Cardiac muscle cell (in vitro differentiated cells and primary cell): ENCODE measurements at regions not wholly inside any gene's neighbourhood (a gene's known extent, or its start where the extent isn't known, plus 50 kb on each side); places are given as distances from the start of the nearest gene placed in this dataset.
"Not testable (repeated sequence)": the region's sequence is repeated elsewhere in the genome, so short reads cannot be mapped to it uniquely, and the experiment has no call there.

Experiments used
- DNase-seq, 2 donors: peaks; one replicate each; pipeline versions ENCODE4 v3.0.0 to v3.0.0-alpha.2; 2010 to 2017; ENCODE audit warnings: low read depth in 1 of 2, low spot score in 1 of 2
- H3K27ac ChIP-seq: fragments of 200-600 bp; sonication (generic); 2 replicates; pipeline ENCODE4 v1.5.1; 2016
- H3K27me3 ChIP-seq: fragments of 200-600 bp; sonication (generic); 2 replicates; pipeline ENCODE4 v1.6.0; 2016; ENCODE audit warnings: control low read depth
- H3K36me3 ChIP-seq: fragments of 200-600 bp; sonication (generic); 2 replicates; pipeline ENCODE4 v1.5.1; 2016; ENCODE audit warnings: control low read depth
- H3K4me1 ChIP-seq: fragments of 200-600 bp; sonication (generic); 2 replicates; pipeline ENCODE4 v1.8.1; 2017; ENCODE audit warnings: low read depth, mild to moderate bottlenecking, mixed run types
- H3K4me3 ChIP-seq: fragments of 200-600 bp; sonication (generic); 2 replicates; pipeline ENCODE4 v1.5.1; 2016; ENCODE audit warnings: mild to moderate bottlenecking
- H3K9me3 ChIP-seq: fragments of 200-600 bp; sonication (generic); 2 replicates; pipeline ENCODE4 v1.5.1; 2017; ENCODE audit warnings: low read depth, mild to moderate bottlenecking, control low read depth
- CTCF ChIP-seq: IDR thresholded peaks from 2 replicates; pipeline ENCODE4 v1.5.1; 2012; ENCODE audit warnings: low read depth, mild to moderate bottlenecking, low read length

GRCh38 chr16:9160551-9160911 lies 69.1 kb downstream of the HAPSTR1 start:
- Histone ChIP-seq H3K27ac (no peak overlapping the region), H3K9me3 (no peaks in the 10 kb centered on the region), H3K36me3 (no peaks in the 10 kb centered on the region), H3K4me1 (no peaks in the 10 kb centered on the region), H3K27me3 (no peaks in the 10 kb centered on the region), H3K4me3 (no peak overlapping the region)
- DNase-seq = no peak
- TF ChIP-seq CTCF = no peak

GRCh38 chr16:9165681-9166080 lies 74.2 kb downstream of the HAPSTR1 start:
- Histone ChIP-seq H3K4me1 (no peaks in the 10 kb centered on the region), H3K36me3 (no peaks in the 10 kb centered on the region), H3K27me3 (no peaks in the 10 kb centered on the region), H3K9me3 (no peaks in the 10 kb centered on the region), H3K27ac (no peak overlapping the region), H3K4me3 (no peak overlapping the region)
- TF ChIP-seq CTCF = no peak
- DNase-seq = no peak

- H3K27me3 ChIP-seq, DNase-seq, H3K4me1 ChIP-seq, H3K9me3 ChIP-seq, H3K4me3 ChIP-seq, H3K27ac ChIP-seq, H3K36me3 ChIP-seq: not testable (repeated sequence)
Observed at GRCh38 chr16:9166326-9166993, 75.0 kb downstream of the HAPSTR1 start.

GRCh38 chr16:9169094-9169493 lies 77.7 kb downstream of the HAPSTR1 start:
- H3K4me1 ChIP-seq = no peaks in the 10 kb centered on the region
- no peaks in the 10 kb centered on the region for H3K9me3 ChIP-seq
- H3K27me3 ChIP-seq = no peaks in the 10 kb centered on the region
- H3K27ac ChIP-seq = no peak overlapping the region
- TF ChIP-seq CTCF = no peak
- DNase-seq = no peak
- H3K36me3 ChIP-seq = no peaks in the 10 kb centered on the region
- H3K4me3 ChIP-seq = no peak overlapping the region

GRCh38 chr16:9170470-9170869 lies 79.0 kb downstream of the HAPSTR1 start:
- no peak for DNase-seq
- H3K4me1 ChIP-seq = no peaks in the 10 kb centered on the region
- no peak for TF ChIP-seq CTCF
- H3K27ac ChIP-seq = no peak overlapping the region
- no peak overlapping the region for H3K4me3 ChIP-seq
- H3K9me3 ChIP-seq = no peaks in the 10 kb centered on the region
- H3K36me3 ChIP-seq = no peaks in the 10 kb centered on the region
- no peaks in the 10 kb centered on the region for H3K27me3 ChIP-seq

GRCh38 chr16:9176547-9177418 lies 85.3 kb downstream of the HAPSTR1 start:
- H3K4me3 ChIP-seq = no peak overlapping the region
- H3K36me3 ChIP-seq = no peaks in the 10 kb centered on the region
- H3K27me3 ChIP-seq = no peaks in the 10 kb centered on the region
- H3K27ac ChIP-seq = no peak overlapping the region
- H3K9me3 ChIP-seq = no peaks in the 10 kb centered on the region
- no peak for DNase-seq
- H3K4me1 ChIP-seq = no peaks in the 10 kb centered on the region
- no peak for TF ChIP-seq CTCF
